HL-60 (cell line): ENCODE measurements at regions not wholly inside any gene's neighbourhood (a gene's known extent, or its start where the extent isn't known, plus 50 kb on each side); places are given as distances from the start of the nearest gene placed in this dataset.

Experiments
- GABPA ChIP-seq: IDR thresholded peaks from 2 replicates; pipeline ENCODE4 v1.6.1; 2012; ENCODE audit warnings: low read depth
- POLR2AphosphoS5 ChIP-seq: IDR thresholded peaks from 2 replicates; pipeline ENCODE4 v1.6.1; 2012; ENCODE audit warnings: low read depth
- SPI1 ChIP-seq: IDR thresholded peaks from 2 replicates; pipeline ENCODE4 v1.6.1; 2012; ENCODE audit warnings: low read depth, mild to moderate bottlenecking, borderline replicate concordance
- TF ChIP-seq, protein P1 (sequence below): IDR thresholded peaks from one replicate; pipeline ENCODE4 v1.5.1; 2011; ENCODE audit warnings: low read length, control low read depth, inconsistent platforms; ENCODE audit not compliant: insufficient read depth
- TF ChIP-seq, protein P2 (sequence below): IDR thresholded peaks from 2 replicates; pipeline ENCODE4 v1.6.1; 2012; ENCODE audit warnings: low read depth; ENCODE audit not compliant: insufficient replicate concordance

- TF ChIP-seq, protein P1, sequence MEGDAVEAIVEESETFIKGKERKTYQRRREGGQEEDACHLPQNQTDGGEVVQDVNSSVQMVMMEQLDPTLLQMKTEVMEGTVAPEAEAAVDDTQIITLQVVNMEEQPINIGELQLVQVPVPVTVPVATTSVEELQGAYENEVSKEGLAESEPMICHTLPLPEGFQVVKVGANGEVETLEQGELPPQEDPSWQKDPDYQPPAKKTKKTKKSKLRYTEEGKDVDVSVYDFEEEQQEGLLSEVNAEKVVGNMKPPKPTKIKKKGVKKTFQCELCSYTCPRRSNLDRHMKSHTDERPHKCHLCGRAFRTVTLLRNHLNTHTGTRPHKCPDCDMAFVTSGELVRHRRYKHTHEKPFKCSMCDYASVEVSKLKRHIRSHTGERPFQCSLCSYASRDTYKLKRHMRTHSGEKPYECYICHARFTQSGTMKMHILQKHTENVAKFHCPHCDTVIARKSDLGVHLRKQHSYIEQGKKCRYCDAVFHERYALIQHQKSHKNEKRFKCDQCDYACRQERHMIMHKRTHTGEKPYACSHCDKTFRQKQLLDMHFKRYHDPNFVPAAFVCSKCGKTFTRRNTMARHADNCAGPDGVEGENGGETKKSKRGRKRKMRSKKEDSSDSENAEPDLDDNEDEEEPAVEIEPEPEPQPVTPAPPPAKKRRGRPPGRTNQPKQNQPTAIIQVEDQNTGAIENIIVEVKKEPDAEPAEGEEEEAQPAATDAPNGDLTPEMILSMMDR, result no peak
- no peak for TF ChIP-seq SPI1
- TF ChIP-seq, protein P2, sequence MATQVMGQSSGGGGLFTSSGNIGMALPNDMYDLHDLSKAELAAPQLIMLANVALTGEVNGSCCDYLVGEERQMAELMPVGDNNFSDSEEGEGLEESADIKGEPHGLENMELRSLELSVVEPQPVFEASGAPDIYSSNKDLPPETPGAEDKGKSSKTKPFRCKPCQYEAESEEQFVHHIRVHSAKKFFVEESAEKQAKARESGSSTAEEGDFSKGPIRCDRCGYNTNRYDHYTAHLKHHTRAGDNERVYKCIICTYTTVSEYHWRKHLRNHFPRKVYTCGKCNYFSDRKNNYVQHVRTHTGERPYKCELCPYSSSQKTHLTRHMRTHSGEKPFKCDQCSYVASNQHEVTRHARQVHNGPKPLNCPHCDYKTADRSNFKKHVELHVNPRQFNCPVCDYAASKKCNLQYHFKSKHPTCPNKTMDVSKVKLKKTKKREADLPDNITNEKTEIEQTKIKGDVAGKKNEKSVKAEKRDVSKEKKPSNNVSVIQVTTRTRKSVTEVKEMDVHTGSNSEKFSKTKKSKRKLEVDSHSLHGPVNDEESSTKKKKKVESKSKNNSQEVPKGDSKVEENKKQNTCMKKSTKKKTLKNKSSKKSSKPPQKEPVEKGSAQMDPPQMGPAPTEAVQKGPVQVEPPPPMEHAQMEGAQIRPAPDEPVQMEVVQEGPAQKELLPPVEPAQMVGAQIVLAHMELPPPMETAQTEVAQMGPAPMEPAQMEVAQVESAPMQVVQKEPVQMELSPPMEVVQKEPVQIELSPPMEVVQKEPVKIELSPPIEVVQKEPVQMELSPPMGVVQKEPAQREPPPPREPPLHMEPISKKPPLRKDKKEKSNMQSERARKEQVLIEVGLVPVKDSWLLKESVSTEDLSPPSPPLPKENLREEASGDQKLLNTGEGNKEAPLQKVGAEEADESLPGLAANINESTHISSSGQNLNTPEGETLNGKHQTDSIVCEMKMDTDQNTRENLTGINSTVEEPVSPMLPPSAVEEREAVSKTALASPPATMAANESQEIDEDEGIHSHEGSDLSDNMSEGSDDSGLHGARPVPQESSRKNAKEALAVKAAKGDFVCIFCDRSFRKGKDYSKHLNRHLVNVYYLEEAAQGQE, result no peak
- TF ChIP-seq POLR2AphosphoS5, result no peak
- TF ChIP-seq GABPA, result no peak
These were observed 607.5 kb upstream of the SLC39A10 start for GRCh38 chr2:195049372-195050031.
